Ramos (cell line): ENCODE measurements at regions not wholly inside any gene's neighbourhood (a gene's known extent, or its start where the extent isn't known, plus 50 kb on each side); places are given as distances from the start of the nearest gene placed in this dataset.

Experiments used
- in situ Hi-C: fragments of 300-500 bp; cut with MboI; formaldehyde crosslinking; loops from one replicate; pipeline ENCODE4 v1.14.3; 2022; ENCODE audit warnings: low sequenced_read_pairs; ENCODE audit not compliant: unreplicated experiment

- in situ Hi-C loops = no loop called here
These were observed 181.8 kb upstream of the DAB2 start for GRCh38 chr5:39606591-39606990.

- in situ Hi-C loops = no loop called here
These were observed 181.1 kb upstream of the DAB2 start for GRCh38 chr5:39605588-39606575.

- in situ Hi-C loops = no loop called here
These were observed 180.4 kb upstream of the DAB2 start for GRCh38 chr5:39605145-39605544.

GRCh38 chr5:39604491-39604890, 179.7 kb upstream of the DAB2 start:
- in situ Hi-C loops = no loop called here

- in situ Hi-C loops = loop anchor here (10.0 to 25.0 kb wide), 2 partner anchors 1095 to 1287 kb away; no protein-coding TSS in a partner anchor
These were observed 175.1 kb upstream of the DAB2 start for GRCh38 chr5:39599721-39600431.

- in situ Hi-C loops = loop anchor here (10.0 to 25.0 kb wide), 2 partner anchors 1096 to 1289 kb away; no protein-coding TSS in a partner anchor
These were observed 174.0 kb upstream of the DAB2 start for GRCh38 chr5:39598661-39599248.

- in situ Hi-C loops = loop anchor here (25.0 kb wide), 1 partner anchor 1299 kb away; no protein-coding TSS in a partner anchor
These were observed 163.4 kb upstream of the DAB2 start for GRCh38 chr5:39588179-39588578.

- in situ Hi-C loops = loop anchor here (25.0 kb wide), 1 partner anchor 1300 kb away; no protein-coding TSS in a partner anchor
These were observed 162.9 kb upstream of the DAB2 start for GRCh38 chr5:39587675-39588074.

- in situ Hi-C loops = loop anchor here (25.0 kb wide), 1 partner anchor 1301 kb away; no protein-coding TSS in a partner anchor
These were observed 161.4 kb upstream of the DAB2 start for GRCh38 chr5:39586185-39586584.

- in situ Hi-C loops = loop anchor here (25.0 kb wide), 1 partner anchor 1302 kb away; no protein-coding TSS in a partner anchor
These were observed 160.1 kb upstream of the DAB2 start for GRCh38 chr5:39584927-39585326.

- in situ Hi-C loops = loop anchor here (25.0 kb wide), 1 partner anchor 1306 kb away; no protein-coding TSS in a partner anchor
These were observed 156.1 kb upstream of the DAB2 start for GRCh38 chr5:39580702-39581453.

GRCh38 chr5:39579750-39580149, 155.0 kb upstream of the DAB2 start:
- in situ Hi-C loops = loop anchor here (25.0 kb wide), 1 partner anchor 1308 kb away; no protein-coding TSS in a partner anchor

GRCh38 chr5:39578887-39579497, 154.2 kb upstream of the DAB2 start:
- in situ Hi-C loops = loop anchor here (25.0 kb wide), 1 partner anchor 1308 kb away; no protein-coding TSS in a partner anchor

GRCh38 chr5:39577529-39577928, 152.7 kb upstream of the DAB2 start:
- in situ Hi-C loops = loop anchor here (25.0 kb wide), 1 partner anchor 1310 kb away; no protein-coding TSS in a partner anchor

GRCh38 chr5:39570403-39571027, 145.7 kb upstream of the DAB2 start:
- in situ Hi-C loops = no loop called here

- in situ Hi-C loops = no loop called here
These were observed 145.1 kb upstream of the DAB2 start for GRCh38 chr5:39569857-39570256.

GRCh38 chr5:39566891-39567290, 142.1 kb upstream of the DAB2 start:
- in situ Hi-C loops = no loop called here

GRCh38 chr5:39566029-39566428, 141.2 kb upstream of the DAB2 start:
- in situ Hi-C loops = no loop called here

- in situ Hi-C loops = no loop called here
These were observed 136.6 kb upstream of the DAB2 start for GRCh38 chr5:39561421-39561820.
